Heart right ventricle (tissue), 16 donors: ENCODE measurements at regions not wholly inside any gene's neighbourhood (a gene's known extent, or its start where the extent isn't known, plus 50 kb on each side); places are given as distances from the start of the nearest gene placed in this dataset.

Experiments
- ATAC-seq, 8 donors: fragments of 200-7000 bp; cut with Tn5 transposase; one replicate each; pipeline ENCODE4 v1.9.1; 2020; ENCODE audit warnings: mild to moderate bottlenecking in 8 of 8, moderate library complexity in 8 of 8, moderate number of reproducible peaks in 1 of 8
- DNase-seq, 2 donors: peaks; one replicate each; pipeline ENCODE4 v3.0.0-alpha.2; 2020
- H3K27ac ChIP-seq, 10 donors: fragments of 200-600 bp; sonication (generic) in 2 of 10; one replicate each; pipeline versions ENCODE4 v1.5.0 to v1.8.0; 2020 to 2022; ENCODE audit warnings: mild to moderate bottlenecking in 3 of 10
- H3K27me3 ChIP-seq, 7 donors: fragments of 200-600 bp; one replicate each; pipeline ENCODE4 v1.8.0; 2021 to 2022; ENCODE audit warnings: mild to moderate bottlenecking in 2 of 7
- H3K36me3 ChIP-seq, 9 donors: fragments of 200-600 bp; sonication (generic) in 1 of 9; one replicate each; pipeline versions ENCODE4 v1.5.0 to v1.8.0; 2020 to 2022; ENCODE audit warnings: mild to moderate bottlenecking in 2 of 9
- H3K4me1 ChIP-seq, 9 donors: fragments of 200-600 bp; sonication (generic) in 1 of 9; one replicate each; pipeline versions ENCODE4 v1.5.0 to v1.8.0; 2020 to 2022; ENCODE audit warnings: mild to moderate bottlenecking in 4 of 9
- H3K4me3 ChIP-seq, 10 donors: fragments of 200-600 bp; sonication (generic) in 2 of 10; one replicate each; pipeline versions ENCODE4 v1.5.0 to v1.8.0; 2020 to 2022; ENCODE audit warnings: mild to moderate bottlenecking in 7 of 10, moderate library complexity in 2 of 10
- H3K9me3 ChIP-seq, 11 donors: fragments of 200-600 bp in 10 of 11; sonication (generic) in 2 of 11; one replicate each; pipeline versions ENCODE4 v1.5.0 to v1.8.0; 2013 to 2022; ENCODE audit warnings: mild to moderate bottlenecking in 2 of 11, control low read depth in 1 of 11, moderate library complexity in 1 of 11
- WGBS, 2 donors: extraction: QIAGEN DNeasy Blood & Tissue Kit; methylation state at CpG; one replicate each; pipeline ENCODE4 v1.1.7; 2013; ENCODE audit warnings: inconsistent platforms in 1 of 2; 5-methylcytosine and 5-hydroxymethylcytosine counted together
- intact Hi-C, 10 donors: fragments of 100-400 bp; cut with DNase I; formaldehyde crosslinking; loops; one replicate each; pipeline versions ENCODE4 v1.11.1 to v1.14.2; 2022
- TF ChIP-seq, protein P1 (sequence below), 9 donors: fragments of 200-600 bp; sonication (generic) in 2 of 9; IDR thresholded peaks; one replicate each; pipeline versions ENCODE4 v1.5.0 to v1.8.0; 2021 to 2022; ENCODE audit warnings: antibody characterized with exemption in 9 of 9, mild to moderate bottlenecking in 5 of 9, moderate library complexity in 1 of 9
- donor health status: Arrhythmogenic right ventricular cardiomyopathy.
- donor health status: ischemic (EF 13 %, LVEDD 7.1; RV severe dilation, severe dysfunction).
- donor health status: healthy with polysubstance abuse.
- donor health status: DM: no; HTN: yes; CAD: no.
- donor health status: DM: no; HTN: no; CAD: no.
- donor health status: ischemic (EF 25% LVEDD 6.9; RV normal size, moderate dysfunction).
- donor health status: ischemic (EF 25% LVEDD 5.7; RV mildly dilated, moderate dysfunction).
- donor health status: healthy.
- donor health status: DM: yes; HTN: yes; CAD: no.
- donor health status: Ischemic cardiomyopathy.
- donor health status: ischemic (EF 35%, LVEDD 5.7; RV mildly dilated, moderate dysfunction).
- donor health status: nonischemic (EF 11% LVEDD 7.7; RV severe dilation, severe dysfunction).
- donor health status: DM: yes; HTN: yes; CAD: no.
- donor health status: PGD.
- donor health status: ischemic (EF 29% LVEDD 5.4; RV normal size, mild dysfunction).
- donor health status: nonischemic (EF 23%, LVEDD 6.1; RV moderate dilation, normal function).

DNA sequence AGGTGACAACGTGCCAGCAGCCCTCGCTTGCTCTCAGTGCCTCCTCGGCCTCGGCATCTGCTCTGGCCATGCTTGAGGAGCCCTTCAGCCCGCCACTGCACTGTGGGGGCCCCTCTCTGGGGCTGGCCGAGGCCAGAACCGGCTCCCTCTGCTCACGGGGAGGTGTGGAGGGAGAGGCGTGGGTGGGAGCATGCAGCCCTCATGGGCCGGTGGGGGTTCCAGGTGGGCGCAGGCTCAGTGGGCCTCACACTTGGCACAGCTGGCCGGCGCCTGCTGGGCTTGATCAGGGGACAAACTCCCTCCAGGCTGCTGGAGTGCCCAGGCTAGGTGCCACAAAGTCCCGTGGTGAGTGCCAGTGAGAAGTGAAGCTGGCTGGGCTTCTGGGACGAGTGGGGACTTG is 566.6 kb upstream of the ID4 start:
- Histone ChIP-seq H3K4me3 (no peak overlapping the region), H3K27ac (no peak overlapping the region), H3K27me3 (no peaks in the 10 kb centered on the region), H3K36me3 (no peaks in the 10 kb centered on the region), H3K4me1 (no peaks in the 10 kb centered on the region), H3K9me3 (peaks cover 0 to 55% (median 6%) of the 10 kb centered on the region in 11 donors)
- intact Hi-C loops, result no loop called here
- no peak for DNase-seq
- no peak for ATAC-seq
- WGBS, 2 donors, result 82 to 87% methylated on average over 15 of the region's 15 CpGs
- TF ChIP-seq, protein P1, sequence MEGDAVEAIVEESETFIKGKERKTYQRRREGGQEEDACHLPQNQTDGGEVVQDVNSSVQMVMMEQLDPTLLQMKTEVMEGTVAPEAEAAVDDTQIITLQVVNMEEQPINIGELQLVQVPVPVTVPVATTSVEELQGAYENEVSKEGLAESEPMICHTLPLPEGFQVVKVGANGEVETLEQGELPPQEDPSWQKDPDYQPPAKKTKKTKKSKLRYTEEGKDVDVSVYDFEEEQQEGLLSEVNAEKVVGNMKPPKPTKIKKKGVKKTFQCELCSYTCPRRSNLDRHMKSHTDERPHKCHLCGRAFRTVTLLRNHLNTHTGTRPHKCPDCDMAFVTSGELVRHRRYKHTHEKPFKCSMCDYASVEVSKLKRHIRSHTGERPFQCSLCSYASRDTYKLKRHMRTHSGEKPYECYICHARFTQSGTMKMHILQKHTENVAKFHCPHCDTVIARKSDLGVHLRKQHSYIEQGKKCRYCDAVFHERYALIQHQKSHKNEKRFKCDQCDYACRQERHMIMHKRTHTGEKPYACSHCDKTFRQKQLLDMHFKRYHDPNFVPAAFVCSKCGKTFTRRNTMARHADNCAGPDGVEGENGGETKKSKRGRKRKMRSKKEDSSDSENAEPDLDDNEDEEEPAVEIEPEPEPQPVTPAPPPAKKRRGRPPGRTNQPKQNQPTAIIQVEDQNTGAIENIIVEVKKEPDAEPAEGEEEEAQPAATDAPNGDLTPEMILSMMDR (IDR thresholded peaks at IDR 0.05), result no peak

DNA sequence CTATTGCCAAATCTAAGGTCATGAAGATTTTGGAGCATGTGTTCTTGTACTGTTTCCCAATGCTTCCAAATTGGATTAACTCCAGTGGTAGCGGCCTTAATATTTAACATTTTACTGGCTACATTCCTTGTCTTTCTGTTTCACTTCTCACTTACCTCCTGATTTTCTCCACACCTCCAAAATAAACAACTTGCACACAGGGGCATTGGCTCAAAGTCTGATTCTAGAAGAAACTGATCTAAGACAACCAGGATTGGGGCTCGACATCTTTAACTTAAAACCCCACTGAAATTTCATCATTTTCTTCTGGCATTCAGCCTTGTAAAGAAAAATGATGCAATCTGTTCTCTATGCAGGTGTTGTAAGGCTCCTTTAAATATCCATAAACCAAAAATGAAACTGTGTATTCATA is 557.9 kb upstream of the ID4 start:
- intact Hi-C loops, result no loop called here
- Histone ChIP-seq H3K9me3 (peaks cover 0 to 30% (median 0%) of the 10 kb centered on the region in 11 donors), H3K36me3 (no peaks in the 10 kb centered on the region), H3K27ac (no peak overlapping the region), H3K4me1 (no peaks in the 10 kb centered on the region), H3K27me3 (no peaks in the 10 kb centered on the region), H3K4me3 (no peak overlapping the region)
- no peak for ATAC-seq
- 44 to 68% methylated on average over 2 of the region's 2 CpGs for WGBS, 2 donors
- no peak for DNase-seq
- TF ChIP-seq, protein P1 (IDR thresholded peaks at IDR 0.05), result no peak

DNA sequence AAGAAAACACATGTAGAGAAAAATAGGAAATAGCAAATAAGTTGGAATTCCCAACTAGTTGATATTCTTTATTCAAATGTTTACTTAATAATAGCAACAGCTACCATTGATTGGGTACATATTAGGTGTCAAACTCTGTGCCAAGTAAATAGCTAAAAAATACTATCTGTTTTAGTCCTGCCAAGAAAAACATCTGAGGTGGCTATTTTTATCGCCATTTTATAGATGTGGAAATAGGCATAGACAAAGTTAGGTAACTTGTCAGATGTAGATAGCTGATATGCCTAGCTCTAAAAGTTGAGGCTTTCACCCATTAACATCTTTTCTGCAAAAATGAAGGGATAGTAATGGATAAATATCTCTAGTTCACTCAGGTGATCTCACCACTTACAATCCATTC is 549.2 kb upstream of the ID4 start:
- Histone ChIP-seq H3K27ac (no peak overlapping the region), H3K4me3 (no peak overlapping the region), H3K36me3 (no peaks in the 10 kb centered on the region), H3K27me3 (no peaks in the 10 kb centered on the region), H3K4me1 (no peaks in the 10 kb centered on the region), H3K9me3 (no peaks in the 10 kb centered on the region)
- DNase-seq (no peak), ATAC-seq (no peak)
- 81 to 87% methylated on average over 1 of the region's 1 CpG for WGBS, 2 donors
- TF ChIP-seq, protein P1 (IDR thresholded peaks at IDR 0.05), result no peak
- intact Hi-C loops, result no loop called here

DNA sequence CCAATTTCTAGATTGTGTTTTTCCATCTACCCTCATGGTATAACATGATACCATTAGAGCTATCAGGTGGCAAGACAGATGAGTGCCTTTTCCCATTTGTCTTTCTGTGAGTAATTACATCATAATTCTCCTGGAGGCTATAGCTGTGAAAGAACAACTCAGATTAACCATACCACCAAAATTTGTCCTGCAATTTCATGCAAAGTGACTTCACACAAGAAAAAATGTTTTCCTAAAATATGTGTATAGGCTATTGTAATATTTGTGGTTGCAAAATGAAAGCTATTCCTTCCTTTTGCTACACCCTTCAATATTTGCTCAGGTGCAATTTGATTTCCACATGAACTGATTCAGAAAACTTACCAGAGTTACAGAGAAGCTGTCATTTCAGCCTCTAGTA is 547.7 kb upstream of the ID4 start:
- TF ChIP-seq, protein P1 (IDR thresholded peaks at IDR 0.05), result no peak
- DNase-seq (no peak), ATAC-seq (no peak)
- Histone ChIP-seq H3K27ac (no peak overlapping the region), H3K4me3 (no peak overlapping the region), H3K36me3 (no peaks in the 10 kb centered on the region), H3K9me3 (peaks cover 0 to 2% (median 0%) of the 10 kb centered on the region in 11 donors), H3K27me3 (no peaks in the 10 kb centered on the region), H3K4me1 (no peaks in the 10 kb centered on the region)
- intact Hi-C loops, result no loop called here

DNA sequence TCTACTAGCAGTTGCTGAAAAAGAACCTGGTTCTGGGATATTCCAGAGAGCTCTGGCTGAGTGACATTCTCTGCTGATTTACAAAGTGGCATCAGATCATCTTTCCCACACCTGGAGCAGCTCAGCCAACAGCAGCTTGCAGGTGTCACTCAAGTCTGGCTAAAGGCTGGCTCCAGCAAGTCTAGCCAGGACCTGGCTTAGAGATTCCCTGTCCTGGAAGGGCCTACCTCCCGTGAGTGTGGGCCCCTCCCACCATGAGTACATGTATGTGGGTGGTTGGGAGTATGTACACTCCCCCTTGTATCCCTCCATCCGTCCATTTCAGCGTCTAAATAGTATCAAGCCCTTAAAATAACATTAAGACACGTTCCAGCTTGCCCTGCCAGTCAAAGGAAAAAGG is 539.3 kb upstream of the ID4 start:
- whole genome bisulfite sequencing, 2 donors, result 13 to 25% methylated on average over 4 of the region's 4 CpGs
- ATAC-seq, result no peak

More for the DNA sequence above, 539.3 kb upstream of the ID4 start:
- Histone ChIP-seq H3K4me3 (no peak overlapping the region), H3K9me3 (peaks cover 0 to 4% (median 0%) of the 10 kb centered on the region in 11 donors), H3K27me3 (no peaks in the 10 kb centered on the region), H3K27ac (no peak overlapping the region), H3K4me1 (no peaks in the 10 kb centered on the region), H3K36me3 (no peaks in the 10 kb centered on the region)
- intact Hi-C loops, result no loop called here
- TF ChIP-seq, protein P1 (IDR thresholded peaks at IDR 0.05), result no peak
- no peak for DNase-seq
